OCI-LY7 (cell line): ENCODE measurements at regions not wholly inside any gene's neighbourhood (a gene's known extent, or its start where the extent isn't known, plus 50 kb on each side); places are given as distances from the start of the nearest gene placed in this dataset.

Experiments used
- CTCF ChIP-seq: fragments of 200-600 bp; sonication (generic); conservative IDR thresholded peaks from 2 replicates; pipeline ENCODE4 v1.5.1; 2014; ENCODE audit warnings: mild to moderate bottlenecking, antibody characterized with exemption, low read length, moderate library complexity, mixed read lengths
- EZH2phosphoT487 ChIP-seq: fragments of 200-600 bp; sonication (generic); IDR thresholded peaks from 2 replicates; pipeline ENCODE4 v1.6.1; 2018; ENCODE audit warnings: low read depth, borderline replicate concordance, mild to moderate bottlenecking, mixed run types, antibody characterized with exemption, low read length, moderate library complexity, mixed read lengths

GRCh38 chr3:107212618-107213017 lies 164.6 kb upstream of the CCDC54 start:
- TF ChIP-seq CTCF (no peak), EZH2phosphoT487 (no peak)
